ENCODE measurements at regions not wholly inside any gene's neighbourhood (a gene's known extent, or its start where the extent isn't known, plus 50 kb on each side); places are given as distances from the start of the nearest gene placed in this dataset.

- ATAC-seq (ENCODE audit: insufficient read depth, low read depth): no peak
- Histone ChIP-seq H4K20me1 (ENCODE audit: insufficient read depth, low read length) (no peaks in the 10 kb centered on the region), H3K36me3 (ENCODE audit: insufficient read depth, low read length) (no peaks in the 10 kb centered on the region), H3K9ac (ENCODE audit: low read depth, low read length) (no peak overlapping the region), H3K9me3 (ENCODE audit: insufficient read depth, low read length, severe bottlenecking) (no peaks in the 10 kb centered on the region), H3K4me3 (ENCODE audit: low read depth in 1 of 2, low read length in 2 of 2) (no peak overlapping the region), H3K79me2 (ENCODE audit: insufficient read depth, low read length) (no peaks in the 10 kb centered on the region), H2AFZ (ENCODE audit: low read depth, low read length) (no peak overlapping the region), H3K4me1 (ENCODE audit: insufficient read depth, low read length) (peaks cover 24% of the 10 kb centered on the region), H3K27me3 (ENCODE audit: insufficient read depth, low read length, poor library complexity) (no peaks in the 10 kb centered on the region), H3K4me2 (ENCODE audit: insufficient read depth, low read length) (no peak overlapping the region), H3K27ac (ENCODE audit: low read length) (no peak overlapping the region)
- TF ChIP-seq EZH2 (IDR thresholded peaks at IDR 0.05; ENCODE audit: borderline replicate concordance, low read depth, low read length, severe bottlenecking) (no peak), CTCF (IDR thresholded peaks at IDR 0.05; ENCODE audit: borderline replicate concordance, extremely low read depth, low read length, poor library complexity, severe bottlenecking) (no peak)
- DNase-seq: no peak
Measured at GRCh38 chr18:30927042-30927441, 115.5 kb downstream of the DSC3 start.

DNA sequence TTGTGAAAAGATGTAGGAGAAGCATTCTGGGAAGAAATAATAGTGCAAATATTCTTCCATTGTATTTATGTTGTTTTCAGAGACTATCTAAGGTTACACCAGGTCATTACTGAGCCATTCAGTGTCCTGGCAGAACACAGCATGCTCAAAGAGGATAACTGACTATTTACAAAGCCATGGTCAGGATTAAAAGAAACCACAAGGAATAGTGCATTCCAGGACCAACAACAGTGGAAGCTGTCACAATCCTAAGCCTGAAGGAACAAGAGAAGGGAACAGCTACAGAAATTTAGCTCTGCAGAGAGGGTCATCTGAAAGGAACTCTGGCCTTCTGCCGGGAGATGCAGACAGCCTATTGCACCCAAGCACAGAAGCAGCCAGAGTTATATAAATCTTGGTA is 116.7 kb downstream of the DSC3 start:
- Histone ChIP-seq H3K36me3 (ENCODE audit: insufficient read depth, low read length) (no peaks in the 10 kb centered on the region), H4K20me1 (ENCODE audit: insufficient read depth, low read length) (no peaks in the 10 kb centered on the region), H3K4me2 (ENCODE audit: insufficient read depth, low read length) (no peak overlapping the region), H3K27me3 (ENCODE audit: insufficient read depth, low read length, poor library complexity) (no peaks in the 10 kb centered on the region), H3K4me1 (ENCODE audit: insufficient read depth, low read length) (peaks cover 24% of the 10 kb centered on the region), H3K79me2 (ENCODE audit: insufficient read depth, low read length) (no peaks in the 10 kb centered on the region), H3K9me3 (ENCODE audit: insufficient read depth, low read length, severe bottlenecking) (no peaks in the 10 kb centered on the region), H3K9ac (ENCODE audit: low read depth, low read length) (no peak overlapping the region), H2AFZ (ENCODE audit: low read depth, low read length) (no peak overlapping the region; the same call in 1 of the 2 replicates), H3K27ac (ENCODE audit: low read length) (no peak overlapping the region), H3K4me3 (ENCODE audit: low read depth in 1 of 2, low read length in 2 of 2) (no peak overlapping the region)
- ATAC-seq (ENCODE audit: insufficient read depth, low read depth): no peak
- no peak for DNase-seq
- TF ChIP-seq CTCF (IDR thresholded peaks at IDR 0.05; ENCODE audit: borderline replicate concordance, extremely low read depth, low read length, poor library complexity, severe bottlenecking): no peak
- no peak for TF ChIP-seq EZH2 (IDR thresholded peaks at IDR 0.05; ENCODE audit: borderline replicate concordance, low read depth, low read length, severe bottlenecking)

DNA sequence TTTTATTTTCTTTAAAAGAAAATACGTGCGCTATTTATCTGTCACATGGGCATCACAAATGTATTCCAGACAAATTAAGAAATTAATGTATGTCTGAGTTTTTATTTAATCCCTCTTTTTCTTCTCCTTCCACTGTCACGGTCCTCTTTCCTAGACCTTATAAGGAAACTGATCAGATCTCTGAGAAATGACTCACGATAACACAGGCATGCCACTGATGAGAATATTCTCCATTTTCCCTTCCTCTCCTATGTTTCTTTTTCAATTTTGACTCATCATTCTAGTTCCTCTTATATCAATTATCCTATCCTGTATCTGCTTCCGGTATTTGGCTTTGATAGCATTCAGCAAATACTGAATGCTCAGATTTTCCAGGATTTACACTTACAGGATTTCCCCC is 121.8 kb downstream of the DSC3 start:
- Histone ChIP-seq H3K27ac (ENCODE audit: low read length) (no peak overlapping the region), H3K36me3 (ENCODE audit: insufficient read depth, low read length) (no peaks in the 10 kb centered on the region), H3K9ac (ENCODE audit: low read depth, low read length) (no peak overlapping the region), H2AFZ (ENCODE audit: low read depth, low read length) (no peak overlapping the region), H3K4me1 (ENCODE audit: insufficient read depth, low read length) (no peaks in the 10 kb centered on the region), H3K4me3 (ENCODE audit: low read depth in 1 of 2, low read length in 2 of 2) (no peak overlapping the region), H3K9me3 (ENCODE audit: insufficient read depth, low read length, severe bottlenecking) (no peaks in the 10 kb centered on the region), H3K79me2 (ENCODE audit: insufficient read depth, low read length) (no peaks in the 10 kb centered on the region), H3K4me2 (ENCODE audit: insufficient read depth, low read length) (no peak overlapping the region), H3K27me3 (ENCODE audit: insufficient read depth, low read length, poor library complexity) (no peaks in the 10 kb centered on the region), H4K20me1 (ENCODE audit: insufficient read depth, low read length) (no peaks in the 10 kb centered on the region)
- TF ChIP-seq EZH2 (IDR thresholded peaks at IDR 0.05; ENCODE audit: borderline replicate concordance, low read depth, low read length, severe bottlenecking) (no peak), CTCF (IDR thresholded peaks at IDR 0.05; ENCODE audit: borderline replicate concordance, extremely low read depth, low read length, poor library complexity, severe bottlenecking) (no peak)
- no peak for DNase-seq
- no peak for ATAC-seq (ENCODE audit: insufficient read depth, low read depth)

- no peak overlapping the region for H3K27ac ChIP-seq (ENCODE audit: low read length)
- TF ChIP-seq EZH2 (IDR thresholded peaks at IDR 0.05; ENCODE audit: borderline replicate concordance, low read depth, low read length, severe bottlenecking) (no peak), CTCF (IDR thresholded peaks at IDR 0.05; ENCODE audit: borderline replicate concordance, extremely low read depth, low read length, poor library complexity, severe bottlenecking) (no peak)
- H3K9ac ChIP-seq (ENCODE audit: low read depth, low read length): no peak overlapping the region
- no peaks in the 10 kb centered on the region for H3K79me2 ChIP-seq (ENCODE audit: insufficient read depth, low read length)
- no peaks in the 10 kb centered on the region for H3K27me3 ChIP-seq (ENCODE audit: insufficient read depth, low read length, poor library complexity)
- H3K36me3 ChIP-seq (ENCODE audit: insufficient read depth, low read length): no peaks in the 10 kb centered on the region
- no peak for ATAC-seq (ENCODE audit: insufficient read depth, low read depth)
- no peaks in the 10 kb centered on the region for H4K20me1 ChIP-seq (ENCODE audit: insufficient read depth, low read length)
- H3K9me3 ChIP-seq (ENCODE audit: insufficient read depth, low read length, severe bottlenecking): no peaks in the 10 kb centered on the region
- H2AFZ ChIP-seq (ENCODE audit: low read depth, low read length): no peak overlapping the region
- DNase-seq: no peak
- H3K4me3 ChIP-seq (ENCODE audit: low read depth in 1 of 2, low read length in 2 of 2): no peak overlapping the region
- H3K4me2 ChIP-seq (ENCODE audit: insufficient read depth, low read length): no peak overlapping the region
- H3K4me1 ChIP-seq (ENCODE audit: insufficient read depth, low read length): no peaks in the 10 kb centered on the region
Measured at GRCh38 chr18:30920351-30920750, 122.2 kb downstream of the DSC3 start.
